K562 (cell line): ENCODE measurements at regions not wholly inside any gene's neighbourhood (a gene's known extent, or its start where the extent isn't known, plus 50 kb on each side); places are given as distances from the start of the nearest gene placed in this dataset.

Experiments used
- ATAC-seq: fragments of 200-7000 bp; cut with Tn5 transposase; 3 replicates; pipeline ENCODE4 v1.9.1; 2020; ENCODE audit warnings: moderate library complexity
- BruUV-seq: library from RNA; stranded (reverse); fragments of 400-500 nt; replicated peaks from 2 replicates; lab custom pipeline; 2021; lab: Mats Ljungman, UMichigan
- CTCF ChIA-PET: fragments of 300-600 bp; formaldehyde crosslinking; extraction: SDS; loops from one replicate; lab custom pipeline; 2021; ENCODE audit warnings: low intra/inter-chr PET ratio; lab: Yijun Ruan, JAX
- POLR2A ChIA-PET: fragments of 300-600, 350-650 bp; sonication (Branson Sonifier 250); formaldehyde crosslinking; extraction: SDS; loops from one replicate; lab custom pipeline; 2021; ENCODE audit warnings: antibody characterized with exemption, inconsistent platforms; lab: Yijun Ruan, JAX
- DNase-seq, 4 experiments: peaks; one replicate each; pipeline versions ENCODE4 v3.0.0 to v3.0.0-alpha.2; 2011 to 2018; ENCODE audit warnings: low spot score in 3 of 4, mixed read lengths in 3 of 4; ENCODE audit errors: extremely low read depth in 1 of 4
- FAIRE-seq: peaks from 2 replicates; lab custom pipeline; 2011; peaks lifted over from hg19 to GRCh38; lab: Jason Lieb, UNC
- H2AFZ ChIP-seq: 2 replicates; pipeline ENCODE4 v1.6.0; 2011; ENCODE audit warnings: low read depth, low read length, control low read depth, inconsistent platforms
- H3K27ac ChIP-seq: fragments of 200-600 bp; 3 replicates; pipeline ENCODE4 v1.8.0; 2011; ENCODE audit warnings: low read depth, mild to moderate bottlenecking, control low read depth, inconsistent platforms, low read length, moderate library complexity, mixed read lengths; ENCODE audit errors: extremely low read depth
- H3K27me3 ChIP-seq, 2 experiments: fragments of 300-600 bp in 1 of 2; 2 replicates in 1 of 2; 3 replicates in 1 of 2; pipeline versions ENCODE4 v1.6.0 to v1.8.0; 2011; ENCODE audit warnings: inconsistent platforms in 2 of 2, low read length in 2 of 2, mild to moderate bottlenecking in 1 of 2, mixed read lengths in 1 of 2, moderate library complexity in 1 of 2; ENCODE audit not compliant: control insufficient read depth in 2 of 2, insufficient read depth in 2 of 2
- H3K36me3 ChIP-seq: fragments of 300-600 bp; 3 replicates; pipeline ENCODE4 v1.8.0; 2011; ENCODE audit warnings: mild to moderate bottlenecking, low read length, inconsistent platforms; ENCODE audit not compliant: control insufficient read depth, insufficient read depth
- H3K4me1 ChIP-seq, 2 experiments: fragments of 200-600 bp in 1 of 2; replicated peaks in 1 of 2; 2 replicates in 1 of 2; 3 replicates in 1 of 2; pipeline versions ENCODE4 v1.5.1 to v1.8.0; 2011; ENCODE audit warnings: inconsistent platforms in 2 of 2, low read length in 2 of 2, mild to moderate bottlenecking in 1 of 2, mixed read lengths in 1 of 2, moderate library complexity in 1 of 2; ENCODE audit not compliant: control insufficient read depth in 2 of 2, insufficient read depth in 2 of 2
- H3K4me2 ChIP-seq: 2 replicates; pipeline ENCODE4 v1.6.1; 2011; ENCODE audit warnings: low read length, control low read depth, inconsistent platforms, mixed read lengths; ENCODE audit not compliant: insufficient read depth
- H3K4me3 ChIP-seq: fragments of 200-600 bp; sonication (generic), shearing (Covaris generic); 2 replicates; pipeline ENCODE4 v1.5.1; 2016; ENCODE audit warnings: control low read depth, inconsistent platforms
- H3K79me2 ChIP-seq: fragments of 200-600 bp; 3 replicates; pipeline ENCODE4 v1.8.0; 2011; ENCODE audit warnings: low read length, inconsistent platforms; ENCODE audit not compliant: control insufficient read depth, insufficient read depth
- H3K9ac ChIP-seq, 2 experiments: 2 replicates each; pipeline versions ENCODE4 v1.6.0 to v1.6.1; 2011; ENCODE audit warnings: low read depth in 2 of 2, low read length in 2 of 2, control low read depth in 1 of 2, inconsistent platforms in 1 of 2, mild to moderate bottlenecking in 1 of 2, mixed read lengths in 1 of 2; ENCODE audit not compliant: insufficient read depth in 1 of 2
- H3K9me1 ChIP-seq: one replicate; pipeline ENCODE4 v1.6.0; 2011; ENCODE audit warnings: inconsistent platforms, mild to moderate bottlenecking, low read length, moderate library complexity; ENCODE audit not compliant: control insufficient read depth, insufficient read depth
- H3K9me3 ChIP-seq: replicated peaks from 2 replicates; pipeline ENCODE4 v1.5.1; 2011; ENCODE audit warnings: low read depth, low read length, inconsistent platforms; ENCODE audit not compliant: control insufficient read depth, insufficient read depth
- H4K20me1 ChIP-seq: replicated peaks from 2 replicates; pipeline ENCODE4 v1.6.1; 2011; ENCODE audit warnings: low read length, inconsistent platforms, mixed read lengths; ENCODE audit not compliant: control insufficient read depth, insufficient read depth
- ESRRA ChIP-seq: fragments of 450-650 bp; IDR thresholded peaks from 2 replicates; pipeline ENCODE4 v1.6.1; 2014; ENCODE audit warnings: low read depth, mild to moderate bottlenecking, moderate library complexity, borderline replicate concordance
- HNRNPUL1 ChIP-seq: fragments of 200-400 bp; formaldehyde crosslinking; IDR thresholded peaks from 2 replicates; pipeline ENCODE4 v1.6.1; 2017; ENCODE audit warnings: low read length
- MBD2 ChIP-seq: sonication (generic); IDR thresholded peaks from 2 replicates; pipeline ENCODE4 v1.6.1; 2016; ENCODE audit warnings: low read depth, borderline replicate concordance
- MGA ChIP-seq: fragments of 450-650 bp; IDR thresholded peaks from 2 replicates; pipeline ENCODE4 v1.6.1; 2016; ENCODE audit warnings: mild to moderate bottlenecking, moderate library complexity
- RREB1 ChIP-seq: fragments of 250-450 bp; sonication (Bioruptor Pico); IDR thresholded peaks from 2 replicates; pipeline ENCODE4 v1.4.0; 2020
- WGBS: fragments of 100-300 bp; shearing (Covaris generic); methylation state at CpG from one replicate; pipeline ENCODE4 v1.1.6; 2016; ENCODE audit warnings: low coverage, mixed read lengths; ENCODE audit not compliant: insufficient coverage; ENCODE audit errors: missing lambda C conversion rate; 5-methylcytosine and 5-hydroxymethylcytosine counted together
- in situ Hi-C: fragments of 300-500 bp; cut with MboI; formaldehyde crosslinking; loops from 4 replicates; pipeline ENCODE4 v1.15.0; 2018; ENCODE audit warnings: inconsistent platforms, mixed read lengths
- intact Hi-C: fragments of 100-400 bp; cut with micrococcal nuclease; formaldehyde crosslinking; loops from 2 replicates; pipeline ENCODE4 v1.14.2; 2022

- 0% methylated on average over 14 of the region's 14 CpGs for WGBS
- ChIA-PET POLR2A (no interaction called here), CTCF (no interaction called here)
- no peak overlapping the region for H3K4me3 ChIP-seq
- H3K9me3 ChIP-seq: no peaks in the 10 kb centered on the region; the same call in 1 of the 2 replicates
- ATAC-seq: no peak
- no peak overlapping the region for H3K9ac ChIP-seq
- BruUV-seq: no TSS peak
- no peak for DNase-seq
- no peaks in the 10 kb centered on the region for H4K20me1 ChIP-seq
- H3K4me2 ChIP-seq: no peak overlapping the region
- no peak for FAIRE-seq
- intact Hi-C loops: no loop called here
- H3K4me1 ChIP-seq: no peaks in the 10 kb centered on the region
- no peaks in the 10 kb centered on the region for H3K9me1 ChIP-seq
- no peak overlapping the region for H3K27ac ChIP-seq
- in situ Hi-C loops: no loop called here
- H2AFZ ChIP-seq: no peak overlapping the region
- H3K36me3 ChIP-seq: no peaks in the 10 kb centered on the region
- no peaks in the 10 kb centered on the region for H3K27me3 ChIP-seq
- H3K79me2 ChIP-seq: no peaks in the 10 kb centered on the region
- TF ChIP-seq MBD2 (no peak), HNRNPUL1 (no peak), MGA (no peak), ESRRA (no peak), RREB1 (CRISPR knock-in tag) (no peak)
Measured at GRCh38 chr1:5265438-5266075, 611.1 kb downstream of the AJAP1 start.
